ENCODE measurements at regions not wholly inside any gene's neighbourhood (a gene's known extent, or its start where the extent isn't known, plus 50 kb on each side); places are given as distances from the start of the nearest gene placed in this dataset.

- TF ChIP-seq CTCF (IDR thresholded peaks at IDR 0.05) (no peak), POLR2A (IDR thresholded peaks at IDR 0.05) (no peak)
- Histone ChIP-seq H3K27ac (peak overlapping the region in 2 of 5 donors; percentile 53 to 73), H3K4me3 (no peak overlapping the region), H3K9me3 (replicated peaks in 1 of 3) (no peaks in the 10 kb centered on the region), H3K4me1 (replicated peaks in 1 of 2) (peaks cover 20 to 26% of the 10 kb centered on the region in 2 donors), H3K36me3 (replicated peaks in 1 of 2) (no peaks in the 10 kb centered on the region), H3K27me3 (no peaks in the 10 kb centered on the region)
- WGBS, 4 donors: 93 to 100% (median 95%) methylated on average over 3 to 4 of the region's 4 CpGs
- no peak for DNase-seq
- intact Hi-C loops (cut with DNase I): no loop called here
Measured at GRCh38 chr13:33935969-33936368, 118.0 kb downstream of the RFC3 start.

DNA sequence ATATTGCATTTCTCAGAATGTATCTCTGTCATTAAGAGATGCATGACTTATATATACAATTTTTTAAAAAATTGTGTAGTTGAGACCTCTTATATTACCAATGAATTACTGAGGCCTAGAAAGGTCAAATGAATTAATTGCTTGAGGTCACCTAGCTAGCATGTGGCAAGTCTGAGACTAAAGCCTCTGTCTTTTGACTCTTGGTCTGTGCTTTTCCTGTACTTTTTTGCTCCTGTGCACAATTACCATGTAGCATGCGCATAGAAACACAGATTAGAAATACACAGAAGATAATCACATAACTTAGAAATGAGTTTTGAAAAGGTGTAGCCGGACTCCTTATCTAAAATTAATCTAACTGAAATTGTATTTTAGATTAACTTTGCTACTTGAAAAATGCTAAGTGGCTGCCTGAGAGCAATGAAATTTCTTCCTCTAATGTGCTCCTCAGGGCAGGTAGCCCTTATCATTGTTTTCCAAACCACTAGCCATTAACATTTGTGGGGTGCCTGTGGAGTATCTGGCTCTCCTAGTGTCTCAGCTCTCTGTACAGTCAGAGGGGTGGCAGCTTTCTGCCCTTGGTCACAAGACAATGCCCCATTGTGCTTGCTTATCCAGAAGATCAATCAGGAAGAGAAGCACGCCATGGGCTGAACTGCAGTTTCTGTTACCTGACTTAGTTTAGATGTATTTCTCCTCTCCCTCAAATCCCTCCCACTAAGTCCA is 119.6 kb downstream of the RFC3 start:
- no peak overlapping the region for H3K27ac ChIP-seq
- intact Hi-C loops (cut with DNase I): no loop called here
- no peak for DNase-seq
- H3K4me1 ChIP-seq (replicated peaks in 1 of 2): peaks cover 20 to 25% of the 10 kb centered on the region in 2 donors
- no peak overlapping the region for H3K4me3 ChIP-seq
- H3K36me3 ChIP-seq (replicated peaks in 1 of 2): no peaks in the 10 kb centered on the region
- WGBS, 4 donors: 86 to 92% (median 91%) methylated on average over 3 of the region's 3 CpGs
- H3K27me3 ChIP-seq: no peaks in the 10 kb centered on the region
- no peaks in the 10 kb centered on the region for H3K9me3 ChIP-seq (replicated peaks in 1 of 3)
- TF ChIP-seq CTCF (IDR thresholded peaks at IDR 0.05): no peak
- TF ChIP-seq POLR2A (IDR thresholded peaks at IDR 0.05): no peak

GRCh38 chr13:33940256-33940655 is 122.3 kb downstream of the RFC3 start:
- peaks cover 3 to 6% of the 10 kb centered on the region in 2 donors for H3K4me1 ChIP-seq (replicated peaks in 1 of 2)
- no peaks in the 10 kb centered on the region for H3K27me3 ChIP-seq
- intact Hi-C loops (cut with DNase I): no loop called here
- TF ChIP-seq CTCF (IDR thresholded peaks at IDR 0.05) (no peak), POLR2A (IDR thresholded peaks at IDR 0.05) (no peak)
- DNase-seq: no peak
- H3K9me3 ChIP-seq (replicated peaks in 1 of 3): no peaks in the 10 kb centered on the region
- no peak overlapping the region for H3K4me3 ChIP-seq
- 91 to 97% (median 95%) methylated on average over 1 of the region's 1 CpG for WGBS, 4 donors
- H3K27ac ChIP-seq: no peak overlapping the region
- no peaks in the 10 kb centered on the region for H3K36me3 ChIP-seq (replicated peaks in 1 of 2)

DNA sequence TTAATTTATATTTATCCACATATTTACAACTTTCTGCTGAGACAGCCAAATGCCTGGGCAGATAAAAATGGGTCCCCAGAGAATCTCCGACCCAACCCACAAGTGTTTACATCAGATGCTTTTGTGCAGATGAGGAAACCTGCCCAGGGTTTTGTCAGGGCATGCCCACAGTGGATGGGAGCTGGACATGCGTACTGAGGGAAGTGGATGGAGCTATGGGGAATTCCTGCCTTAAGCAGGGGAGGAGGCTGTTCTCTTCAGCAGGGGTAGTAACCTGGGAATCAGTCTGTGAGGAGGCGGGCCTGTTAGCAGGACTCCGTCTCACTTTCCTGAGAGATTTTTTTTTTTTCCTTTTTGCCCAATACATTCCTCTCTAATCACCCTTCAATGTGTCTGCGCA is 122.9 kb downstream of the RFC3 start:
- H3K27me3 ChIP-seq: no peaks in the 10 kb centered on the region
- H3K9me3 ChIP-seq (replicated peaks in 1 of 3): no peaks in the 10 kb centered on the region
- H3K27ac ChIP-seq: no peak overlapping the region
- no peak for DNase-seq
- H3K36me3 ChIP-seq (replicated peaks in 1 of 2): no peaks in the 10 kb centered on the region
- no peaks in the 10 kb centered on the region for H3K4me1 ChIP-seq (replicated peaks in 1 of 2)
- WGBS, 4 donors: 96 to 99% (median 97%) methylated on average over 5 of the region's 5 CpGs
- no peak for TF ChIP-seq POLR2A (IDR thresholded peaks at IDR 0.05)
- TF ChIP-seq CTCF (IDR thresholded peaks at IDR 0.05): no peak
- intact Hi-C loops (cut with DNase I): no loop called here
- H3K4me3 ChIP-seq: no peak overlapping the region
